CD4-positive, alpha-beta T cell treated with Interleukin-6 at 100 ng/mL for 8 hours (primary cell): ENCODE measurements at regions not wholly inside any gene's neighbourhood (a gene's known extent, or its start where the extent isn't known, plus 50 kb on each side); places are given as distances from the start of the nearest gene placed in this dataset.

Source experiments
- DNase-seq: peaks from one replicate; pipeline ENCODE4 v3.0.0-alpha.2; 2020; ENCODE audit warnings: mixed read lengths, low spot score

GRCh38 chr5:68538814-68539420, 323.4 kb downstream of the PIK3R1 start:
- no peak for DNase-seq

- DNase-seq: no peak
These were observed 325.4 kb downstream of the PIK3R1 start for GRCh38 chr5:68540798-68541590.

- no peak for DNase-seq
These were observed 326.7 kb downstream of the PIK3R1 start for GRCh38 chr5:68542207-68542606.

- DNase-seq: no peak
These were observed 327.7 kb downstream of the PIK3R1 start for GRCh38 chr5:68543212-68543611.

GRCh38 chr5:68544091-68544647, 328.6 kb downstream of the PIK3R1 start:
- no peak for DNase-seq

GRCh38 chr5:68544648-68545552, 329.3 kb downstream of the PIK3R1 start:
- no peak for DNase-seq

- no peak for DNase-seq
These were observed 330.2 kb downstream of the PIK3R1 start for GRCh38 chr5:68545636-68546295.

- DNase-seq: no peak
These were observed 331.5 kb downstream of the PIK3R1 start for GRCh38 chr5:68547056-68547455.

- DNase-seq: no peak
These were observed 332.1 kb downstream of the PIK3R1 start for GRCh38 chr5:68547622-68548021.

GRCh38 chr5:68548959-68549676, 333.6 kb downstream of the PIK3R1 start:
- no peak for DNase-seq

- no peak for DNase-seq
These were observed 334.5 kb downstream of the PIK3R1 start for GRCh38 chr5:68550015-68550414.

- no peak for DNase-seq
These were observed 335.9 kb downstream of the PIK3R1 start for GRCh38 chr5:68551436-68551835.

- no peak for DNase-seq
These were observed 339.2 kb downstream of the PIK3R1 start for GRCh38 chr5:68554571-68555279.

- DNase-seq: no peak
These were observed 340.5 kb downstream of the PIK3R1 start for GRCh38 chr5:68555907-68556681.

GRCh38 chr5:68557162-68557936, 341.8 kb downstream of the PIK3R1 start:
- no peak for DNase-seq

GRCh38 chr5:68562308-68562707, 346.8 kb downstream of the PIK3R1 start:
- DNase-seq: no peak

- no peak for DNase-seq
These were observed 349.9 kb downstream of the PIK3R1 start for GRCh38 chr5:68565427-68565826.

GRCh38 chr5:68576805-68577204, 361.2 kb downstream of the PIK3R1 start:
- no peak for DNase-seq

- DNase-seq: no peak
These were observed 366.7 kb downstream of the PIK3R1 start for GRCh38 chr5:68582284-68582683.
